BLaER1 (cell line): ENCODE measurements at regions not wholly inside any gene's neighbourhood (a gene's known extent, or its start where the extent isn't known, plus 50 kb on each side); places are given as distances from the start of the nearest gene placed in this dataset.

Experiments
- H3K27ac ChIP-seq: shearing (Covaris generic); formaldehyde crosslinking; 2 replicates; pipeline ENCODE4 v1.8.1; 2022
- H3K27me3 ChIP-seq: shearing (Covaris generic); formaldehyde crosslinking; 2 replicates; pipeline ENCODE4 v1.8.1; 2022
- H3K36me3 ChIP-seq: shearing (Covaris generic); formaldehyde crosslinking; 2 replicates; pipeline ENCODE4 v1.8.1; 2022
- H3K4me1 ChIP-seq: shearing (Covaris generic); formaldehyde crosslinking; 2 replicates; pipeline ENCODE4 v1.8.1; 2022
- H3K4me2 ChIP-seq: shearing (Covaris generic); formaldehyde crosslinking; 2 replicates; pipeline ENCODE4 v1.8.1; 2022
- H3K4me3 ChIP-seq: shearing (Covaris generic); formaldehyde crosslinking; 2 replicates; pipeline ENCODE4 v1.8.1; 2022
- H3K9ac ChIP-seq: shearing (Covaris generic); formaldehyde crosslinking; 2 replicates; pipeline ENCODE4 v1.8.1; 2022
- H3K9me3 ChIP-seq: shearing (Covaris generic); formaldehyde crosslinking; 2 replicates; pipeline ENCODE4 v1.8.1; 2022
- H4K20me1 ChIP-seq: shearing (Covaris generic); formaldehyde crosslinking; 2 replicates; pipeline ENCODE4 v1.8.1; 2022
- Cebpa-rat ChIP-seq: shearing (Covaris generic); IDR thresholded peaks from 2 replicates; pipeline ENCODE4 v1.8.1; 2022

DNA sequence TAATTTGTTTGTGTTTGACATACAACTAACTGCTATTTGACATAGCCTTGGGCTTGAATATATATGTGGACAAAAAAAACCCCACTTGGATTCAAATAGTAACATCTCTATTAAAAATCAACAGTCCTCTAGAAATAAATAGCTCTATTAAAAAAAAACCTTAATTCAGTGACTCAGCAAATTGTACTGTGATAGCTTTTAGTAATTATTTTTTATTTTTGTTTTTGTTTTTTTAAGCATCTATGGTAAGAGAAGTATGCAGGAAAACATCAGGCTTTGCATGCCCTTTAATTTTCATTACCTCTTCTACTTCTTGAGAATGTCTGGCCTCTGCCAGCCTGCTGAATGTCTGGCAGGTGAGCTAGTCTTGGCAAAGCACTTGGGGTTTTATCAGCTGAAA lies 300.7 kb downstream of the NPR3 start:
- Histone ChIP-seq H4K20me1 (no peaks in the 10 kb centered on the region), H3K4me1 (no peaks in the 10 kb centered on the region), H3K9me3 (no peaks in the 10 kb centered on the region), H3K9ac (no peak overlapping the region), H3K27me3 (no peaks in the 10 kb centered on the region), H3K36me3 (no peaks in the 10 kb centered on the region), H3K27ac (no peak overlapping the region), H3K4me2 (no peak overlapping the region), H3K4me3 (no peak overlapping the region)
- TF ChIP-seq Cebpa-rat = no peak

DNA sequence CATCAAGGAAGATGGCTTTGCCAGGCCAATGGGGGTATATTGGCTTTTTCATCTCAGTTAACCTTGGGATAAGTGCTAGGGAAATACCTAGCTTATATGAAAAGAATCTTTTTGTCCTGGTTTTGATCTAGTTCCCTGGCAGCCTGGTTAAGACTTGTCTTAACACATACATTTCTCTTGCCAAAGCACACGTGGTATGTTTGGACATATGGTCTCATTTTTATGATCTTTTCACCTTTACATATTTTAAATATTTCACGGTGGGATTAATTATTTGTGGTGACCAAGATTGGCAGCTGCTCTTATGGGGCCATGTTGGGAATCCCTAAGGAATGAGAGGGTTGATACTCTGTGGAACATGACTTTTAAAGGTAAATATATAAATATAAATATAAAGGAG lies 312.5 kb downstream of the NPR3 start:
- H3K9ac ChIP-seq = no peak overlapping the region
- no peak for TF ChIP-seq Cebpa-rat
- no peak overlapping the region for H3K27ac ChIP-seq
- H4K20me1 ChIP-seq = no peaks in the 10 kb centered on the region
- H3K4me3 ChIP-seq = no peak overlapping the region
- no peaks in the 10 kb centered on the region for H3K9me3 ChIP-seq
- no peaks in the 10 kb centered on the region for H3K27me3 ChIP-seq
- H3K4me1 ChIP-seq = no peaks in the 10 kb centered on the region
- H3K36me3 ChIP-seq = no peaks in the 10 kb centered on the region
- no peak overlapping the region for H3K4me2 ChIP-seq

DNA sequence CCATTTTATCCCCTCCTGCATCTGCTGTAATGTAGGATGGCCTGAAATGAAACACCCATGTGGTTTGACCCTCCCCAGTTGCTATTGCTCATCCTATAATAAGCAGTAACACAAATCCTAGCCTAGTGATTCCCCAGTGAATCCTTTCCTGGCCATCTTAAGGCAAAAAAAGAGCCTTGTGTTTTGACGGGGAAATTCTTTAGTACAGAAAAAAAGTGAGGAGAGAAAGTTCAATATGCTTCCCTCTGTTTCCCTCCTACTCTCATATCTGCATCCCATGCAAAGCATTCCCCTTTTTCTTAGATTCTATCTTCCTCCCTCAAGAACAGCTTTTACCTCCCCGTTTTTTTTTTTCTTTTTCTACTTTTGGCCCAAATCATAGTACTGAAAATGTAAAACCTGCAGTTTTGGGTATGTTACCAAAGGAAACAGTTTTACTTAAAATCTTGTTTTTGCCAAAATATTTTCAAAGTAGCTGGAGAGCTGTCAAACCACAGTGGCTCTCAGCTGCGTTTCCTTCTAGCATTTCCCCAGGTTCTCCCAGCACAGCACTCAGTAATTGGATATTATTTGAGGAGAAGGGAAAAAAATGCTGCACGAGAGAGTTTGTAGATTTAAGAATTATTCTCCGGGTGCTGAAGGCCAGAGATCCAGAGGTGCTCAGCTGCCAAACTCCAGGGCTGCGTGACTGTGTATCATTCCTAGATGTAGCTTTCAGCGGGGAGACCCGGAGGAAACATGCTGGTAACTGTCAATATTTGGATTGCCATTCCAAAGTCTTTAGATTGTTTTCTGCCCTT lies 321.4 kb downstream of the NPR3 start:
- no peaks in the 10 kb centered on the region for H3K27me3 ChIP-seq
- no peak overlapping the region for H3K4me2 ChIP-seq
- no peak overlapping the region for H3K4me3 ChIP-seq
- H3K27ac ChIP-seq = no peak overlapping the region
- H3K9me3 ChIP-seq = no peaks in the 10 kb centered on the region
- H3K36me3 ChIP-seq = no peaks in the 10 kb centered on the region
- H3K4me1 ChIP-seq = no peaks in the 10 kb centered on the region
- no peaks in the 10 kb centered on the region for H4K20me1 ChIP-seq
- H3K9ac ChIP-seq = no peak overlapping the region
- no peak for TF ChIP-seq Cebpa-rat

DNA sequence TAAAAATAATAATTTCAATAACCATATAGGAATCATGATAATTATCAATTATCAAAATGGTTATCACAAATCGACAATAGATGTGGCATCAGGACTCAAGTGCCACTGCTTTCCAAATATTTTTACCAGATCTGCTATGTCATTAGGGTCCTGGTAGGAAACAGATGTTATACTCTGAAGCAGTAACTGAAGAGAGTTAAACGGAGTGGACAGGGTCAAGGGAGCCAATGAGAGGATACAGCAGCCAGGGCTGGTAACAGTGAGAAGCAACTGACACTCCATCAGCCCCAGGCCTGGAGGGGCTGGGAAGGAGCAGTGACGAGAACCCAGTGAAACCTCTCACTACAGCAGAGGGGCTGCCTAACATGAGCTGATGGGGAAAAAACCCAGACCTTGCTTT lies 322.4 kb downstream of the NPR3 start:
- Histone ChIP-seq H3K9me3 (no peaks in the 10 kb centered on the region), H3K27ac (no peak overlapping the region), H3K27me3 (no peaks in the 10 kb centered on the region), H3K36me3 (no peaks in the 10 kb centered on the region), H3K4me3 (no peak overlapping the region), H3K4me1 (no peaks in the 10 kb centered on the region), H4K20me1 (no peaks in the 10 kb centered on the region), H3K9ac (no peak overlapping the region), H3K4me2 (no peak overlapping the region)
- TF ChIP-seq Cebpa-rat = no peak

DNA sequence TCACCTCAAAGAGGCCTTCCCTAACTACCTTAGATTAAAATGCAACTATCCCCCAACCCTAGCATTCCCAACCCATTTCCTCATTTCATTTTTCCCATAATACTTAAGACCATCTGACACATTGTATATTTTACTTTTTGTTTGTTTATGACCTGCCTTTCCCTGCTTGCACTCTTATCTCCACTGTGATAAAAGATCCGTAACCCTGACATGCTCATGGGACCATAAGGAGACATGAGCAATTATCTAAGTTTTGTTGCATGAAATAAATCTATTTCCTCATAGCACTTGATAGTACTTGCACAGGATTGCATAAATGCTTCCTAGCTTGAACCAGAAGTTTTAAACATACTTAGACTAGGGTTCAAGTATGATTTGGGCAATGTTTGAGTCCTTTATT lies 323.7 kb downstream of the NPR3 start:
- no peak overlapping the region for H3K27ac ChIP-seq
- no peaks in the 10 kb centered on the region for H3K9me3 ChIP-seq
- no peaks in the 10 kb centered on the region for H3K36me3 ChIP-seq
- TF ChIP-seq Cebpa-rat = no peak
- H3K4me3 ChIP-seq = no peak overlapping the region
- H3K27me3 ChIP-seq = no peaks in the 10 kb centered on the region
- no peaks in the 10 kb centered on the region for H3K4me1 ChIP-seq
- no peak overlapping the region for H3K4me2 ChIP-seq
- H3K9ac ChIP-seq = no peak overlapping the region
- H4K20me1 ChIP-seq = no peaks in the 10 kb centered on the region

DNA sequence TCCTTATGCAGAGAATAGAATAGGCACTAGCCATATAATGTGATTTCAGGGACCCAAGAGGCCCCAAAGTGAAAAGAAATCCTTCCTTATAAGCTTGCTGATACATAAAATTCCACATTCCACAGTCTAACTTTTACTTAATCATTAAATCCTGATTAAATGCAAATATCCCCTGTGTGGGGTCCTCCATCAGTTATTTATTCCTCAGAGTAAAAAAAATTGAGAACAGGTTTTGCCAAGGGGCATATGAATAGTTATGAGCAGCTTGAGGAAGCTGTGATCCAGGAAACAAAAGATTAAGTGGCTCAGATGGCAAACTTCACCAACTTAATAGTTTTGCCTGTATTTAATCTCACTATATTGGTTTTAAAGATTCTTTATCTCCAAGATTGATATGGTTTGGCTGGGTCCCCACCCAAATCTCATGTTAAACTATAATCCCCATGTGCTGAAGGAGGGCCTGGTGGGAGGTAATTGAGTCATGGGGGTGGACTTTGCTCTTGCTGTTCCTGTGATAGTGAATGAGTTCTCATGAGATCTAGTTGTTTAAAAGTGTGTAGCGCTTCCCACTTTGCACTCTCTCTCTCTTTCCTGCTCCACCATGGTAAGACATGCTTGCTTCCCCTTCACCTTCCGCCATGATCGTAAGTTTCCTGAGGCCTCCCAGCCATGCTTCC lies 324.9 kb downstream of the NPR3 start:
- Histone ChIP-seq H3K9ac (no peak overlapping the region), H3K27ac (no peak overlapping the region), H3K36me3 (no peaks in the 10 kb centered on the region), H3K9me3 (peaks cover 12% of the 10 kb centered on the region), H3K4me1 (no peaks in the 10 kb centered on the region), H4K20me1 (no peaks in the 10 kb centered on the region), H3K4me2 (no peak overlapping the region), H3K4me3 (no peak overlapping the region), H3K27me3 (no peaks in the 10 kb centered on the region)
- no peak for TF ChIP-seq Cebpa-rat

DNA sequence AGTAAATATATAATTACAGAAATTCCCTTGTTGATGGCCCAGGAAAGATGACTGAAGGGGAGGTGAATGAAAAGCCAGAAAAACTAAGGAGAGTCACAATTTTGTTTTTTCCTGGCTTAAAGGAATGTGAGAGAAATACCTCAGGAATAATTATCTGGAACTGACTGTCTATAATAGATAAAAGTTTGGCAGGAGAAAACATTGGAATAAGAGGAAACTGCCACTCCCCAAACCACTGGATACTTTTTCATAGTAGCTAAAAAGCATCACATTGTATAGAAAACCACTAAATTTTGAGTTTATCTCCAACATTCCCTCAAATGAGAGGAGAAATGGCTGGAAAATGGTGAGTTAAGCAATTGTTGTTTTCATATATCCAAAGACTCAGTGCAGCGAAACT lies 326.0 kb downstream of the NPR3 start:
- H3K36me3 ChIP-seq = no peaks in the 10 kb centered on the region
- no peaks in the 10 kb centered on the region for H4K20me1 ChIP-seq
- no peaks in the 10 kb centered on the region for H3K27me3 ChIP-seq
- no peak overlapping the region for H3K4me2 ChIP-seq
- H3K4me3 ChIP-seq = no peak overlapping the region
- H3K27ac ChIP-seq = no peak overlapping the region
- no peaks in the 10 kb centered on the region for H3K4me1 ChIP-seq
- no peak overlapping the region for H3K9ac ChIP-seq
- no peak for TF ChIP-seq Cebpa-rat
- peaks cover 23% of the 10 kb centered on the region for H3K9me3 ChIP-seq

DNA sequence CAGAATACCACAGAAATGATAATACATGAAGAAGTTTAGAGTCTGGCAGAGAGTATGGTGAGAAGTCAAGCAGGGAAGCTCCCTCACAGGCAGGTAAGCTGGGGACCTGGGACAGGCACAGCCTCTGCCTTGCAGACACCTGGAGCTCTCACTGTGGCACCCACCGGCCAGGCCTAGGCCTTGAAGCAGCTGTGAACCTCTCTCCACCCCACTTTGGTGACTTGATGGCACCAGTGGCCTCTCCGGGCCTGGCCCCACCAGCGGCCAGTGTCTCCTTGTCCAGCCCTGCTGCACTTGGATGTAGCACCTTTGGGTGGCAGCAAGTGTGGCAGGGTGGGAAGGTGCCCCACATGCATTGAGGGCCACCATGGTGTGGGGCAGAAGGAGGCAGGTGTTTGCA lies 330.5 kb downstream of the NPR3 start:
- no peaks in the 10 kb centered on the region for H4K20me1 ChIP-seq
- no peaks in the 10 kb centered on the region for H3K27me3 ChIP-seq
- H3K27ac ChIP-seq = no peak overlapping the region
- H3K9ac ChIP-seq = no peak overlapping the region
- H3K9me3 ChIP-seq = peaks cover 25% of the 10 kb centered on the region
- TF ChIP-seq Cebpa-rat = no peak
- H3K4me3 ChIP-seq = no peak overlapping the region
- H3K4me2 ChIP-seq = no peak overlapping the region
- H3K4me1 ChIP-seq = no peaks in the 10 kb centered on the region
- no peaks in the 10 kb centered on the region for H3K36me3 ChIP-seq

DNA sequence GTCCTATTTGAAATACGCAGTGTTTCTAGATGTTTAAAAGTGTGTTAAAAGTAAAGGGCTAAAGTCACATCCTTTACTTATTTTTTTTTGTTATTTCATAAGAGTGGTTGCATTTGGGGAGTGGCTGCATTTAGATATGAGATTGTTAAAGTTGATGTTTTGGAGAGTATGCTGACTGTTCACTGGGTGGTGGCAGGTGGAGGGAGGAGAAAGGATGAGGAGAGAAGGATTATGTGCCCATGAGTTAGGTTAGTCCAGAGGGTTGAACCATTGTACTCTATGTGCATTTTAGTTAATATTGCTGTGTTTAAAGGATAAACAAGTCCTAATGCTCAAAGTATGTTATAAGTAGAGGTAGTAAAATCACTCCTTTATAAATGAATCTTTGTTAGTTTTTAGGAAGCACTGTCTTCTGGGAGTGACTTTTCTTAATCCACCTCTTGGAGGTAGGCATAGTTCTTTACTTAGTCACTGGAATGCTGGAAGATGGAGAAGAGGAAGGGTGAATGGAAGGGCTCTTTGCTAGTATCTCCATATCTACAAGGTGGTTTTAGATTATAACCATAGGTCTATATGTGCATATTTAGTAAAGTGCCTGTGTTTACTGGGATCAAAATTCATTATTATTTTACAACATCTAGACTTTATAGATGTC lies 332.3 kb downstream of the NPR3 start:
- no peak overlapping the region for H3K4me2 ChIP-seq
- no peaks in the 10 kb centered on the region for H3K27me3 ChIP-seq
- no peak for TF ChIP-seq Cebpa-rat
- no peak overlapping the region for H3K4me3 ChIP-seq
- H3K27ac ChIP-seq = no peak overlapping the region
- peaks cover 25% of the 10 kb centered on the region for H3K9me3 ChIP-seq
- H3K4me1 ChIP-seq = no peaks in the 10 kb centered on the region
- no peaks in the 10 kb centered on the region for H4K20me1 ChIP-seq
- H3K9ac ChIP-seq = no peak overlapping the region
- H3K36me3 ChIP-seq = no peaks in the 10 kb centered on the region

DNA sequence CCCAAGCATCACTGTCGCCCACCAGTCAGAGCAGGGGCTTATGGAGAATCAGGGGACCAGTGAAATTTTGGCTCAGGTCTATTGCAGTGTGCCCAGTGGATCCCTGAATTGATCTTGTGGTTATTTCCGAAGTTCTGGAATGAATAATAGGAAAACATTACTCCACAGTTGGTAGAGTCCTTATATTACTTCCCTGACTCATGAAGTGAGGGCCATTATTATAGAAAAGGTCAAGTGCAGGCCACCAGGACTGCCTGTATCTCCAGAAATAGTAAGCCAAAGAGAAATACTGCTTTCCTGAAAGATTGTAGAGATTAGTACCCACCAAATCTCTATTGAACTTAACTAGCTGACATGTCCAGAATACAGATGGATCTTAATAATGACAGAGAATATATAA lies 335.0 kb downstream of the NPR3 start:
- Histone ChIP-seq H3K4me3 (no peak overlapping the region), H3K9ac (no peak overlapping the region), H3K4me2 (no peak overlapping the region), H3K4me1 (no peaks in the 10 kb centered on the region), H4K20me1 (no peaks in the 10 kb centered on the region), H3K27me3 (no peaks in the 10 kb centered on the region), H3K27ac (no peak overlapping the region), H3K9me3 (peaks cover 12% of the 10 kb centered on the region), H3K36me3 (no peaks in the 10 kb centered on the region)
- no peak for TF ChIP-seq Cebpa-rat
